Suprapubic skin (tissue), 4 donors: ENCODE measurements at regions not wholly inside any gene's neighbourhood (a gene's known extent, or its start where the extent isn't known, plus 50 kb on each side); places are given as distances from the start of the nearest gene placed in this dataset.
"Not testable (repeated sequence)": the region's sequence is repeated elsewhere in the genome, so short reads cannot be mapped to it uniquely, and the experiment has no call there.

Experiments
- DNase-seq, 2 donors: peaks; one replicate each; pipeline ENCODE4 v3.0.0-alpha.2; 2019; ENCODE audit warnings: low spot score in 2 of 2
- H3K27ac ChIP-seq: fragments of 200-600 bp; sonication (generic); one replicate; pipeline ENCODE4 v1.5.1; 2019
- H3K27me3 ChIP-seq: fragments of 200-600 bp; sonication (generic); one replicate; pipeline ENCODE4 v1.5.1; 2019
- H3K36me3 ChIP-seq: fragments of 200-600 bp; sonication (generic); one replicate; pipeline ENCODE4 v1.5.1; 2019
- H3K4me1 ChIP-seq: fragments of 200-600 bp; sonication (generic); one replicate; pipeline ENCODE4 v1.5.1; 2019
- H3K4me3 ChIP-seq: fragments of 200-600 bp; sonication (generic); one replicate; pipeline ENCODE4 v1.5.1; 2019; ENCODE audit warnings: mild to moderate bottlenecking
- H3K9me3 ChIP-seq: fragments of 200-600 bp; sonication (generic); one replicate; pipeline ENCODE4 v1.5.1; 2019
- CTCF ChIP-seq, 2 donors: fragments of 200-600 bp in 1 of 2; fragments of 450-650 bp in 1 of 2; sonication (generic) in 1 of 2; IDR thresholded peaks; one replicate each; pipeline ENCODE4 v1.5.1; 2016 to 2019; ENCODE audit warnings: antibody characterized with exemption in 2 of 2, mild to moderate bottlenecking in 1 of 2, moderate library complexity in 1 of 2
- EP300 ChIP-seq: sonication (generic); formaldehyde crosslinking; IDR thresholded peaks from one replicate; pipeline ENCODE4 v1.6.1; 2017; ENCODE audit warnings: antibody characterized with exemption
- POLR2A ChIP-seq, 2 donors: fragments of 450-650 bp; IDR thresholded peaks; one replicate each; pipeline ENCODE4 v1.6.1; 2017; ENCODE audit warnings: antibody characterized with exemption in 2 of 2, mild to moderate bottlenecking in 2 of 2, moderate library complexity in 2 of 2
- POLR2AphosphoS5 ChIP-seq, 3 donors: sonication (generic); formaldehyde crosslinking; IDR thresholded peaks; one replicate each; pipeline ENCODE4 v1.6.1; 2017; ENCODE audit warnings: antibody characterized with exemption in 3 of 3
- WGBS: methylation state at CpG from one replicate; pipeline ENCODE4 v1.1.5; 2018; 5-methylcytosine and 5-hydroxymethylcytosine counted together

- Histone ChIP-seq H3K4me3 (no peak overlapping the region), H3K36me3 (no peaks in the 10 kb centered on the region), H3K9me3 (no peaks in the 10 kb centered on the region), H3K27me3 (no peaks in the 10 kb centered on the region), H3K27ac (no peak overlapping the region), H3K4me1 (no peaks in the 10 kb centered on the region)
- no peak for TF ChIP-seq POLR2A (IDR thresholded peaks at IDR 0.05)
- TF ChIP-seq CTCF (IDR thresholded peaks at IDR 0.05): no peak
- no peak for TF ChIP-seq EP300
- no peak for TF ChIP-seq POLR2AphosphoS5 (IDR thresholded peaks at IDR 0.05)
- DNase-seq: no peak
- 67% methylated on average over 1 of the region's 1 CpG for WGBS
Measured at GRCh38 chr3:72065236-72065635, 280.3 kb upstream of the PROK2 start.

GRCh38 chr3:72064727-72065126 lies 279.8 kb upstream of the PROK2 start:
- not testable (repeated sequence) for H3K27me3 ChIP-seq, H3K36me3 ChIP-seq, H3K9me3 ChIP-seq, H3K27ac ChIP-seq, DNase-seq, H3K4me1 ChIP-seq, H3K4me3 ChIP-seq
- WGBS: 48% methylated on average over 2 of the region's 2 CpGs

- Histone ChIP-seq H3K9me3 (no peaks in the 10 kb centered on the region), H3K4me3 (no peak overlapping the region), H3K27me3 (no peaks in the 10 kb centered on the region), H3K36me3 (no peaks in the 10 kb centered on the region), H3K4me1 (no peaks in the 10 kb centered on the region), H3K27ac (no peak overlapping the region)
- 62% methylated on average over 1 of the region's 1 CpG for WGBS
- TF ChIP-seq POLR2A (IDR thresholded peaks at IDR 0.05): no peak
- TF ChIP-seq EP300: no peak
- no peak for TF ChIP-seq CTCF (IDR thresholded peaks at IDR 0.05)
- TF ChIP-seq POLR2AphosphoS5 (IDR thresholded peaks at IDR 0.05): no peak
- no peak for DNase-seq
Measured at GRCh38 chr3:72062017-72062416, 277.1 kb upstream of the PROK2 start.

- H3K9me3 ChIP-seq: no peaks in the 10 kb centered on the region
- H3K4me1 ChIP-seq: no peaks in the 10 kb centered on the region
- no peaks in the 10 kb centered on the region for H3K36me3 ChIP-seq
- H3K4me3 ChIP-seq: no peak overlapping the region
- TF ChIP-seq EP300: no peak
- no peak for TF ChIP-seq POLR2A (IDR thresholded peaks at IDR 0.05)
- TF ChIP-seq POLR2AphosphoS5 (IDR thresholded peaks at IDR 0.05): no peak
- no peak for TF ChIP-seq CTCF (IDR thresholded peaks at IDR 0.05)
- no peaks in the 10 kb centered on the region for H3K27me3 ChIP-seq
- DNase-seq: no peak
- no peak overlapping the region for H3K27ac ChIP-seq
- WGBS: 89% methylated on average over 4 of the region's 5 CpGs
Measured at GRCh38 chr3:72060447-72061034, 275.6 kb upstream of the PROK2 start.

GRCh38 chr3:72058493-72059081 lies 273.6 kb upstream of the PROK2 start:
- Histone ChIP-seq H3K27me3 (no peaks in the 10 kb centered on the region), H3K27ac (no peak overlapping the region), H3K4me3 (no peak overlapping the region), H3K9me3 (no peaks in the 10 kb centered on the region), H3K4me1 (no peaks in the 10 kb centered on the region), H3K36me3 (no peaks in the 10 kb centered on the region)
- DNase-seq: no peak
- no peak for TF ChIP-seq CTCF (IDR thresholded peaks at IDR 0.05)
- WGBS: 61% methylated on average over 5 of the region's 9 CpGs

GRCh38 chr3:72055436-72055835 lies 270.5 kb upstream of the PROK2 start:
- H3K36me3 ChIP-seq: no peaks in the 10 kb centered on the region
- 91% methylated on average over 1 of the region's 1 CpG for WGBS
- no peak overlapping the region for H3K27ac ChIP-seq
- TF ChIP-seq EP300 (no peak), POLR2AphosphoS5 (IDR thresholded peaks at IDR 0.05) (no peak), CTCF (IDR thresholded peaks at IDR 0.05) (no peak), POLR2A (IDR thresholded peaks at IDR 0.05) (no peak)
- H3K4me1 ChIP-seq: no peaks in the 10 kb centered on the region
- DNase-seq: no peak
- no peaks in the 10 kb centered on the region for H3K27me3 ChIP-seq
- no peak overlapping the region for H3K4me3 ChIP-seq
- H3K9me3 ChIP-seq: no peaks in the 10 kb centered on the region
